Mesodermal cell (in vitro differentiated cells): ENCODE measurements at regions not wholly inside any gene's neighbourhood (a gene's known extent, or its start where the extent isn't known, plus 50 kb on each side); places are given as distances from the start of the nearest gene placed in this dataset.

Experiments used
- H3K27ac ChIP-seq: 2 replicates; pipeline ENCODE4 v1.7.0; 2013; ENCODE audit warnings: mild to moderate bottlenecking, low read depth, low read length, moderate library complexity; ENCODE audit not compliant: severe bottlenecking
- H3K36me3 ChIP-seq: 2 replicates; pipeline ENCODE4 v1.7.1; 2013; ENCODE audit warnings: mild to moderate bottlenecking, low read length, moderate library complexity; ENCODE audit not compliant: control insufficient read depth, insufficient read depth
- H3K4me1 ChIP-seq: one replicate; pipeline ENCODE4 v1.7.1; 2013; ENCODE audit warnings: mild to moderate bottlenecking, low read length; ENCODE audit not compliant: insufficient read depth, control insufficient read depth, poor library complexity, severe bottlenecking
- H3K4me3 ChIP-seq: 2 replicates; pipeline ENCODE4 v1.7.0; 2013; ENCODE audit warnings: low read length, control low read depth, mild to moderate bottlenecking; ENCODE audit not compliant: insufficient read depth, poor library complexity, severe bottlenecking; ENCODE audit errors: extremely low read depth
- H3K9me3 ChIP-seq: 2 replicates; pipeline ENCODE4 v1.7.1; 2013; ENCODE audit warnings: mild to moderate bottlenecking, low read length, moderate library complexity; ENCODE audit not compliant: control insufficient read depth
- WGBS, 2 experiments: methylation state at CpG; one replicate each; pipeline ENCODE4 v1.1.5; 2013; ENCODE audit warnings: missing lambda C conversion rate in 2 of 2; ENCODE audit not compliant: insufficient coverage in 2 of 2; 5-methylcytosine and 5-hydroxymethylcytosine counted together

GRCh38 chr2:67709835-67710234, 312.7 kb downstream of the ETAA1 start:
- Histone ChIP-seq H3K4me3 (no peak overlapping the region), H3K36me3 (no peaks in the 10 kb centered on the region), H3K4me1 (no peaks in the 10 kb centered on the region), H3K27ac (no peak overlapping the region), H3K9me3 (no peaks in the 10 kb centered on the region)
- 100% methylated on average over 2 of the region's 2 CpGs; no CpG with 5 or more reads in 1 of the 2 experiments for WGBS, 2 experiments

DNA sequence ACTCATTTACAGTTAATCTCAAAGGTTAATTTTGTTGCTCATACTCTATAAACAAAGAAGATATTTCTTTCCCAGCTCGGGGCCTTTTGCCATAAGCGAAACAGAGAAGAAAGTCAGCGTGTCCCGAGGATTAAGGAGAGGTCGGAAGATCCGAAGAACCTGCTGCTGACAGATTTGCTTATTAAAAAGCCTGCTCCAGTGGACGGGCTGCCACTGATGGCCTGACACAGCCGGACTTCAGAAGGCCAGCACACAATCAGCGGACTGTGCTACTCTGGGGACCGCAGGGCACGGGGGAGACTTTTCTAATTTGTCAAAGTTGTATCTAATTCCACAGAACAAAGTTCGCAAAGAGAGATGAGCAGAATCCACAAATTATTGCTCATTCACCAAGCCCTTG, 315.4 kb downstream of the ETAA1 start:
- H3K9me3 ChIP-seq, result no peaks in the 10 kb centered on the region
- no peaks in the 10 kb centered on the region for H3K4me1 ChIP-seq
- WGBS, 2 experiments, result 93 to 94% methylated on average over 10 to 12 of the region's 12 CpGs
- no peak overlapping the region for H3K27ac ChIP-seq
- no peak overlapping the region for H3K4me3 ChIP-seq
- H3K36me3 ChIP-seq, result no peaks in the 10 kb centered on the region

DNA sequence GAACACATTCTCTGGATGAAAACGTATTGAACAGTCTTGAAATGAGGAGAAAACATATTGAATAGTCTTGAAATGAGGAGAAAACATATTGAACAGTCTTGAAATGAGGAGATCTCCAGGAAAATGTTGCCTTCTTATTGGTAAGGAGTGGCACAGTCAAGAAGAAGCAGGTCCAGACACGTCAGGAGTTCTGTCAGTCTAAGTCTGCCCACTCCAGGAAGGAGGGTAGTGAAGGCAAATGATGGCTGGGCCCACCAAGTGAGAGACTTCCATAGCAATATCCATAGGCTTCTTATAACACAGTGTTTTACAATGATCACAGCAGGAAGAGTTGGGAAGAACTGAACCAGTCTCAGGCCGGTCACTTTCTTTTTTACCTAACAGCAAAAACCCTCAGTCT, 316.2 kb downstream of the ETAA1 start:
- H3K4me3 ChIP-seq, result no peak overlapping the region
- WGBS, 2 experiments, result 79 to 85% methylated on average over 3 of the region's 3 CpGs
- no peaks in the 10 kb centered on the region for H3K4me1 ChIP-seq
- no peaks in the 10 kb centered on the region for H3K9me3 ChIP-seq
- no peaks in the 10 kb centered on the region for H3K36me3 ChIP-seq
- H3K27ac ChIP-seq, result no peak overlapping the region

DNA sequence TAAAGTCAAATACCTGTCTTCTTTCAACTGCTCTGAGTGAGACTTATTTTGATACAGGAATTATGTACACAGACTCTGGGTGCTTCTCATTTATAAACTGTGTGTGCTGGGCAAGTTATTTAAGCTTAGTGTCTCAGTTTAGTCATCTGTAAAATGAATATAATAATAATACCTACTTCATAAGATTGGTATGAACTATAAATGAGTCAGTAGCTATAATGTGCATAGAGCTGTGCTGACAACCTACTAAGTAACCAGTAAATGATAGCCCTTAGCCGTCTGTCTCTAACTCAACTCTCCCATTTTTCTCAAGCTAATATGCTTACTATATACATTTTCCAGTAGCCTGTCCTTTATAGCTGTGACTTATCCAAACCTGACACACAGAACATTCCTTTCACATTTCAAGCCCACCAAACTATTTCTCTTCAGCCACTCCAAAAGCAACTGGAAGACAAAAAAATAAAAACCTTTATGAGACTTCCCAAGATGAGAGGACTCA, 319.8 kb downstream of the ETAA1 start:
- H3K27ac ChIP-seq, result no peak overlapping the region
- H3K4me3 ChIP-seq, result no peak overlapping the region
- H3K9me3 ChIP-seq, result no peaks in the 10 kb centered on the region
- no peaks in the 10 kb centered on the region for H3K4me1 ChIP-seq
- H3K36me3 ChIP-seq, result no peaks in the 10 kb centered on the region
- 100% methylated on average over 1 of the region's 1 CpG for WGBS, 2 experiments

DNA sequence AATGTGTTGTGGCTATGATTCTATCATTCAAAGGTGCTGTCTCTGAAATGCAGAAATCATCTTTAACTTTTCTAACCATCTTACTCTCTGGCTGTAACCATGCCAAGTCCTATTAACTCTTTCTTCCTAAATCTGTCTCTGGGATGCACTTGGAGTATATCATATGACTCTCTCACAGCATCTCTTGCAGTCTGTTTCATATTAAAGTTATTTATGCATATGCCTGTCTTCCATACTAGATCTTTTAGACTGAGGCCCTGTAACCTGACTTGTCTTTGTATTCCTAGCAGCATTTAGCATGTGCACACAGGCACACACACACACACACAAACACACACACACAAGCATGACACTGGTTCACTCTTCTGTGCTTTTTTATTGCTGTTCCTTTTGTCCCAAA, 320.6 kb downstream of the ETAA1 start:
- Histone ChIP-seq H3K36me3 (no peaks in the 10 kb centered on the region), H3K9me3 (no peaks in the 10 kb centered on the region), H3K4me3 (no peak overlapping the region), H3K4me1 (no peaks in the 10 kb centered on the region), H3K27ac (no peak overlapping the region)

DNA sequence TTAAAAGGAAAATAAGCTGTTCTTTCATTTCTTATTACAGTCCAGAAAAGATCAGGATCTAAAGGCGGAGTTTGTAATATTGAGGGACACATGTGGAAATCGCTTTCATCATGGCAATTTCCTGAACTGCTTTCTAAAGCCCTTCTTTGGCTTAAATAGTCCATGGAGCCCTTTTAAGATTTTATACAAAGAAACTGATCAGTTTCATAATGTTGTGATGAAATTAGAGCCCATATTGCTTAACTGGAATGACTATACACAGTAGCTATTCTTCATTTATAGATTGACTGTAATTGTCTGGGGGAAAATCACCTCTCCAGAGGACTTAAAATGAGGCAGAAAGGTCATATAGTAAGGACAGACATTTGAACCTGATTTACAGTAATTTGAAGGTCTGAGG, 322.2 kb downstream of the ETAA1 start:
- H3K36me3 ChIP-seq, result no peaks in the 10 kb centered on the region
- WGBS, 2 experiments, result 80% methylated on average over 1 of the region's 2 CpGs; no CpG with 5 or more reads in 1 of the 2 experiments
- H3K9me3 ChIP-seq, result no peaks in the 10 kb centered on the region
- no peaks in the 10 kb centered on the region for H3K4me1 ChIP-seq
- no peak overlapping the region for H3K27ac ChIP-seq
- H3K4me3 ChIP-seq, result no peak overlapping the region

- Histone ChIP-seq H3K36me3 (no peaks in the 10 kb centered on the region), H3K4me1 (no peaks in the 10 kb centered on the region), H3K27ac (no peak overlapping the region), H3K4me3 (no peak overlapping the region), H3K9me3 (no peaks in the 10 kb centered on the region)
- whole genome bisulfite sequencing, 2 experiments, result 89% methylated on average over 1 of the region's 1 CpG; no CpG with 5 or more reads in 1 of the 2 experiments
These were observed 324.4 kb downstream of the ETAA1 start for GRCh38 chr2:67721516-67721915.

GRCh38 chr2:67724261-67724660, 327.1 kb downstream of the ETAA1 start:
- no peaks in the 10 kb centered on the region for H3K9me3 ChIP-seq
- H3K4me1 ChIP-seq, result no peaks in the 10 kb centered on the region
- H3K4me3 ChIP-seq, result no peak overlapping the region
- 100% methylated on average over 1 of the region's 2 CpGs; no CpG with 5 or more reads in 1 of the 2 experiments for WGBS, 2 experiments
- H3K36me3 ChIP-seq, result no peaks in the 10 kb centered on the region
- no peak overlapping the region for H3K27ac ChIP-seq

- no peaks in the 10 kb centered on the region for H3K4me1 ChIP-seq
- H3K27ac ChIP-seq, result no peak overlapping the region
- no CpG with 5 or more reads among the region's 1 CpG for WGBS, 2 experiments
- no peak overlapping the region for H3K4me3 ChIP-seq
- no peaks in the 10 kb centered on the region for H3K9me3 ChIP-seq
- H3K36me3 ChIP-seq, result no peaks in the 10 kb centered on the region
These were observed 328.6 kb downstream of the ETAA1 start for GRCh38 chr2:67725731-67726130.

DNA sequence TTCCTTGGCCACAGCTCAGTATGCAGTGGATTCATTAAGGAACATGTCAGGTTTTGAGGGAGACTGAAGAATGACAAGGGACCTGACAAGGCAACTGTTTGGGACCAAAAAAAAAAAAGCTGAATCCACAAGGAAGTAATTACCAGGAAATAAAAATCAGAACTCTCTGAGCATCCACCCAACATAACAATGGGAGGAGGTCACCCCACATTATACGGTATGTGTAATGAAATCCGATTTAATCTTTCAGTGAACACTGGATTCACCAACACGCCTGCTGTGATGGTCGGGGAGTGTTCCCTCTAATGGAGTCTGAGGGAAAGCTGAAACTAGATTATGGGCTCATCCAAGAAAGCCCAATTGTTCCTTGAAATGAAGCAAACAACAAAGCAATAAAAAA, 329.3 kb downstream of the ETAA1 start:
- no peaks in the 10 kb centered on the region for H3K9me3 ChIP-seq
- WGBS, 2 experiments, result 83% methylated on average over 1 of the region's 4 CpGs; no CpG with 5 or more reads in 1 of the 2 experiments
- H3K4me1 ChIP-seq, result no peaks in the 10 kb centered on the region
- H3K27ac ChIP-seq, result no peak overlapping the region
- H3K36me3 ChIP-seq, result no peaks in the 10 kb centered on the region
- H3K4me3 ChIP-seq, result no peak overlapping the region

- 97 to 98% methylated on average over 6 of the region's 9 CpGs for WGBS, 2 experiments
- H3K4me3 ChIP-seq, result no peak overlapping the region
- H3K36me3 ChIP-seq, result no peaks in the 10 kb centered on the region
- no peaks in the 10 kb centered on the region for H3K9me3 ChIP-seq
- H3K27ac ChIP-seq, result no peak overlapping the region
- no peaks in the 10 kb centered on the region for H3K4me1 ChIP-seq
These were observed 330.0 kb downstream of the ETAA1 start for GRCh38 chr2:67727131-67727530.
